ENCODE measurements at regions not wholly inside any gene's neighbourhood (a gene's known extent, or its start where the extent isn't known, plus 50 kb on each side); places are given as distances from the start of the nearest gene placed in this dataset.
"Not testable (repeated sequence)": the region's sequence is repeated elsewhere in the genome, so short reads cannot be mapped to it uniquely, and the experiment has no call there.

- not testable (repeated sequence) for H3K36me3 ChIP-seq (ENCODE audit: control insufficient read depth, low read length); H3K4me1 ChIP-seq (ENCODE audit: control insufficient read depth, low read length); H3K79me2 ChIP-seq (ENCODE audit: control insufficient read depth, low read length); H3K9me2 ChIP-seq (replicated peaks; ENCODE audit: control insufficient read depth, low read length); H3K9me3 ChIP-seq (ENCODE audit: control insufficient read depth, insufficient read depth, low read length); H3K4me2 ChIP-seq (ENCODE audit: low read length); H3F3A ChIP-seq (ENCODE audit: control insufficient read depth, insufficient read depth); H3K27me3 ChIP-seq (ENCODE audit: control insufficient read depth, low read length); H3K4me3 ChIP-seq (ENCODE audit: low read length); H3K27ac ChIP-seq (ENCODE audit: low read depth, low read length); H4K20me1 ChIP-seq (ENCODE audit: control insufficient read depth, insufficient read depth, low read depth, low read length)
These were observed 215.2 kb upstream of the TGIF2LX start for GRCh38 chrX:89706481-89706880.

GRCh38 chrX:89707363-89707927, 214.3 kb upstream of the TGIF2LX start:
- not testable (repeated sequence) for H4K20me1 ChIP-seq (ENCODE audit: control insufficient read depth, insufficient read depth, low read depth, low read length); H3K4me1 ChIP-seq (ENCODE audit: control insufficient read depth, low read length); H3K9me2 ChIP-seq (replicated peaks; ENCODE audit: control insufficient read depth, low read length); H3F3A ChIP-seq (ENCODE audit: control insufficient read depth, insufficient read depth); H3K79me2 ChIP-seq (ENCODE audit: control insufficient read depth, low read length); H3K27ac ChIP-seq (ENCODE audit: low read depth, low read length); H3K4me2 ChIP-seq (ENCODE audit: low read length); H3K36me3 ChIP-seq (ENCODE audit: control insufficient read depth, low read length); H3K4me3 ChIP-seq (ENCODE audit: low read length); H3K27me3 ChIP-seq (ENCODE audit: control insufficient read depth, low read length); H3K9me3 ChIP-seq (ENCODE audit: control insufficient read depth, insufficient read depth, low read length)

DNA sequence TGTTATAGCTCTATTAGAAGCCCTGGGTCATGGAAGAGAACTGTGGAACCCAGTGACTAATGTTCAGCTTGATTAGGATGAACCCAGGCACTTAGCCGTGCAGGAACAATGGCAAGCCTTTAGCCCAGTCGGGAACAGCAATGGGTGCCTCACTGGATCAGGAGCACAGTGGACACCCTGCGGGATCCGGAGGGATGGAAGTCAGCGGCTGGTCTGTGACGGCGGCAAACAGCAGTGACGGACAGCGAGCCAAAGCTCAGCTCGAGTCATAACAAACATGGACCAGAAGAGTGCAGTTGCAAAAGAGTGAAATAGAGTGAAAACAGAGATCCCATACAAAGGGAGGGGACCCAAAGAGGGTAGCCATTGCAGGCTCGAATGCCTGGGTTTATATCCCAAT, 187.3 kb upstream of the TGIF2LX start:
- H4K20me1 ChIP-seq (ENCODE audit: control insufficient read depth, insufficient read depth, low read depth, low read length); H3K9me3 ChIP-seq (ENCODE audit: control insufficient read depth, insufficient read depth, low read length); H3K27me3 ChIP-seq (ENCODE audit: control insufficient read depth, low read length); H3K27ac ChIP-seq (ENCODE audit: low read depth, low read length); H3K4me1 ChIP-seq (ENCODE audit: control insufficient read depth, low read length); H3F3A ChIP-seq (ENCODE audit: control insufficient read depth, insufficient read depth); H3K4me3 ChIP-seq (ENCODE audit: low read length); H3K79me2 ChIP-seq (ENCODE audit: control insufficient read depth, low read length); H3K36me3 ChIP-seq (ENCODE audit: control insufficient read depth, low read length); H3K4me2 ChIP-seq (ENCODE audit: low read length); H3K9me2 ChIP-seq (replicated peaks; ENCODE audit: control insufficient read depth, low read length): not testable (repeated sequence)

- not testable (repeated sequence) for H3K4me3 ChIP-seq (ENCODE audit: low read length); H3K27ac ChIP-seq (ENCODE audit: low read depth, low read length); H4K20me1 ChIP-seq (ENCODE audit: control insufficient read depth, insufficient read depth, low read depth, low read length); H3K9me2 ChIP-seq (replicated peaks; ENCODE audit: control insufficient read depth, low read length); H3K4me2 ChIP-seq (ENCODE audit: low read length); H3K79me2 ChIP-seq (ENCODE audit: control insufficient read depth, low read length); H3F3A ChIP-seq (ENCODE audit: control insufficient read depth, insufficient read depth); H3K9me3 ChIP-seq (ENCODE audit: control insufficient read depth, insufficient read depth, low read length); H3K36me3 ChIP-seq (ENCODE audit: control insufficient read depth, low read length); H3K4me1 ChIP-seq (ENCODE audit: control insufficient read depth, low read length); H3K27me3 ChIP-seq (ENCODE audit: control insufficient read depth, low read length)
These were observed 165.2 kb upstream of the TGIF2LX start for GRCh38 chrX:89756466-89756865.

GRCh38 chrX:89757767-89758166, 163.9 kb upstream of the TGIF2LX start:
- H4K20me1 ChIP-seq (ENCODE audit: control insufficient read depth, insufficient read depth, low read depth, low read length); H3K9me3 ChIP-seq (ENCODE audit: control insufficient read depth, insufficient read depth, low read length); H3K4me2 ChIP-seq (ENCODE audit: low read length); H3K4me3 ChIP-seq (ENCODE audit: low read length); H3K27me3 ChIP-seq (ENCODE audit: control insufficient read depth, low read length); H3K79me2 ChIP-seq (ENCODE audit: control insufficient read depth, low read length); H3F3A ChIP-seq (ENCODE audit: control insufficient read depth, insufficient read depth); H3K27ac ChIP-seq (ENCODE audit: low read depth, low read length); H3K36me3 ChIP-seq (ENCODE audit: control insufficient read depth, low read length); H3K9me2 ChIP-seq (replicated peaks; ENCODE audit: control insufficient read depth, low read length); H3K4me1 ChIP-seq (ENCODE audit: control insufficient read depth, low read length): not testable (repeated sequence)

DNA sequence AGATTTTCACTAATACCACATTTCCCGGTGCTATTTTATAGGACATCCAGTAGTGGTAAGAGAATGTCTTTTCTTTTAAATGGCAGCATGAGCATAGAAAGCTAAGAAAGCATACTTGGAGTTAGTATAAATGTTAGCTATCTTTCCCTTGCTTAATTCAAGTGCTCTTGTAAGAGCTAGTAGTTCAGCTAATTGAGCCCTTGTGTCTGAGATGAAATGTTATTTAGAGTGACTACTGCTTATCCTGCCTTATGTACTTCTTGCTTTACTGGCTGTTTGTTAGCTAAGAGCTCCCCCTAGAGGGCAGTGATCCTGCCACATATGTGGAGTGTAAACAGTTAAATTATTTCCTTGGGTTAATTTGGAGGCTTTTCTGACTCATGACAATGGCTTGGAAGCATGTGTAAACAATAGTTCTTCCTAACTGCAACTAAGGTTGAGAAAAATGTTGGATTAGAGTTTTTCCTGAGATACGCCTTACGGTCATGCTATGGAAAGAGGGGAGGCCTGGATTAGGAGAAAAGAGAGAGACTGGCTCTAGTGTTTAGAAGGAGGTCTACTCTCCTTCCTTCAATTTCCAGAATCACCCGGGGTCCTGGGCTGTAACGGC, 162.5 kb upstream of the TGIF2LX start:
- not testable (repeated sequence) for H3K27me3 ChIP-seq (ENCODE audit: control insufficient read depth, low read length); H3K4me2 ChIP-seq (ENCODE audit: low read length)

GRCh38 chrX:89771639-89772038, 150.1 kb upstream of the TGIF2LX start:
- H3K4me2 ChIP-seq (ENCODE audit: low read length); H3K9me3 ChIP-seq (ENCODE audit: control insufficient read depth, insufficient read depth, low read length); H3K4me3 ChIP-seq (ENCODE audit: low read length); H3K36me3 ChIP-seq (ENCODE audit: control insufficient read depth, low read length); H3K27ac ChIP-seq (ENCODE audit: low read depth, low read length); H3K4me1 ChIP-seq (ENCODE audit: control insufficient read depth, low read length); H4K20me1 ChIP-seq (ENCODE audit: control insufficient read depth, insufficient read depth, low read depth, low read length); H3K9me2 ChIP-seq (replicated peaks; ENCODE audit: control insufficient read depth, low read length); H3K79me2 ChIP-seq (ENCODE audit: control insufficient read depth, low read length); H3K27me3 ChIP-seq (ENCODE audit: control insufficient read depth, low read length); H3F3A ChIP-seq (ENCODE audit: control insufficient read depth, insufficient read depth): not testable (repeated sequence)

More for the DNA sequence above, 162.5 kb upstream of the TGIF2LX start:
- H3K79me2 ChIP-seq (ENCODE audit: control insufficient read depth, low read length); H4K20me1 ChIP-seq (ENCODE audit: control insufficient read depth, insufficient read depth, low read depth, low read length); H3K27ac ChIP-seq (ENCODE audit: low read depth, low read length); H3K9me2 ChIP-seq (replicated peaks; ENCODE audit: control insufficient read depth, low read length); H3F3A ChIP-seq (ENCODE audit: control insufficient read depth, insufficient read depth); H3K4me3 ChIP-seq (ENCODE audit: low read length); H3K4me1 ChIP-seq (ENCODE audit: control insufficient read depth, low read length); H3K36me3 ChIP-seq (ENCODE audit: control insufficient read depth, low read length); H3K9me3 ChIP-seq (ENCODE audit: control insufficient read depth, insufficient read depth, low read length): not testable (repeated sequence)
- TF ChIP-seq CTCF (IDR thresholded peaks at IDR 0.05; ENCODE audit: low read depth, low read length, poor library complexity, severe bottlenecking), result peak; percentile 15

- not testable (repeated sequence) for H3K9me2 ChIP-seq (replicated peaks; ENCODE audit: control insufficient read depth, low read length); H3K36me3 ChIP-seq (ENCODE audit: control insufficient read depth, low read length); H3K9me3 ChIP-seq (ENCODE audit: control insufficient read depth, insufficient read depth, low read length); H3F3A ChIP-seq (ENCODE audit: control insufficient read depth, insufficient read depth); H3K4me3 ChIP-seq (ENCODE audit: low read length); H3K79me2 ChIP-seq (ENCODE audit: control insufficient read depth, low read length); H3K27ac ChIP-seq (ENCODE audit: low read depth, low read length); H3K27me3 ChIP-seq (ENCODE audit: control insufficient read depth, low read length); H3K4me2 ChIP-seq (ENCODE audit: low read length); H4K20me1 ChIP-seq (ENCODE audit: control insufficient read depth, insufficient read depth, low read depth, low read length); H3K4me1 ChIP-seq (ENCODE audit: control insufficient read depth, low read length)
These were observed 110.3 kb upstream of the TGIF2LX start for GRCh38 chrX:89811440-89811839.
